SK-N-SH (cell line): ENCODE measurements at regions not wholly inside any gene's neighbourhood (a gene's known extent, or its start where the extent isn't known, plus 50 kb on each side); places are given as distances from the start of the nearest gene placed in this dataset.

ENCODE experiments used
- CHD2 ChIP-seq: fragments of 150-350 bp; IDR thresholded peaks from 2 replicates; pipeline ENCODE4 v1.6.1; 2018; ENCODE audit warnings: low read length; ENCODE audit not compliant: partially characterized antibody
- CTCF ChIP-seq: fragments of 200-600 bp; sonication (generic); IDR thresholded peaks from 2 replicates; pipeline ENCODE4 v1.6.1; 2017; ENCODE audit warnings: antibody characterized with exemption, mild to moderate bottlenecking, moderate library complexity
- EP300 ChIP-seq, 2 experiments: IDR thresholded peaks; 2 replicates each; pipeline versions ENCODE4 v1.4.0 to v1.6.1; 2012; ENCODE audit warnings: borderline replicate concordance in 1 of 2, low read depth in 1 of 2, low read length in 1 of 2
- NRF1 ChIP-seq: IDR thresholded peaks from 2 replicates; pipeline ENCODE4 v1.6.1; 2012; ENCODE audit warnings: low read depth, mild to moderate bottlenecking, low read length
- PBX3 ChIP-seq: IDR thresholded peaks from 2 replicates; pipeline ENCODE4; 2012
- POLR2AphosphoS5 ChIP-seq: IDR thresholded peaks from 2 replicates; pipeline ENCODE4 v1.6.1; 2012; ENCODE audit warnings: low read depth, low read length
- SMC3 ChIP-seq: IDR thresholded peaks from 2 replicates; pipeline ENCODE4 v1.6.1; 2012; ENCODE audit warnings: low read depth, low read length, improper control_type of control experiment
- TAF1 ChIP-seq: IDR thresholded peaks from 2 replicates; pipeline ENCODE4 v1.6.1; 2012; ENCODE audit warnings: low read depth, mild to moderate bottlenecking, low read length, moderate library complexity, borderline replicate concordance

- no peak for TF ChIP-seq SMC3
- TF ChIP-seq CTCF: no peak
- TF ChIP-seq POLR2AphosphoS5: no peak
- no peak for TF ChIP-seq NRF1
- TF ChIP-seq EP300 (IDR thresholded peaks at IDR 0.05; ENCODE audit: borderline replicate concordance in 1 of 2, low read depth in 1 of 2, low read length in 1 of 2): no peak
- no peak for TF ChIP-seq PBX3
- no peak for TF ChIP-seq TAF1
- no peak for TF ChIP-seq CHD2
Measured at GRCh38 chr22:23509571-23510302, 70.4 kb downstream of the IGLL1 start.
